Middle frontal gyrus (tissue), 1 donor: ENCODE measurements at regions not wholly inside any gene's neighbourhood (a gene's known extent, or its start where the extent isn't known, plus 50 kb on each side); places are given as distances from the start of the nearest gene placed in this dataset.
"Not testable (repeated sequence)": the region's sequence is repeated elsewhere in the genome, so short reads cannot be mapped to it uniquely, and the experiment has no call there.

Experiments
- DNase-seq: peaks from one replicate; pipeline ENCODE4 v3.0.0-alpha.2; 2015; ENCODE audit warnings: low spot score; ENCODE audit errors: extremely low spot score

GRCh38 chr16:65743558-65743957 lies 621.7 kb upstream of the CDH11 start:
- no peak for DNase-seq

DNA sequence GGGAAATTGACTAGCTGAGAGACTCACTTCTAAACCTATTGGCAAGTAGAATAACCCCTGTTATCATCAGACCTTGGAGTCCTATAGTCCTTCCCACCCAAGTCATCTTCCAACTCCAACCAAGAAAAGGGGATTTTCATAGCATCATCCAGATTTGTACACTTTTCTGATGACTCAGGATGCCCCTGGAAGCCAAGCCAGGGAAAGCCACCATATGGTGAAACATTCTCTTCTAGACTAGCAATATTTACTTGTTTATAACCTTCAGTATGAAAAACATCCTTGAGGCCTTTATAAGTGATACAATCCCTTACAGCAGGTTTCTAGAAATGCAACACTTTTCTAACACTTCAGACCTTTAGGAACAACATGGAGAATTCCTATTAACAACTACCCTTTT lies 618.8 kb upstream of the CDH11 start:
- no peak for DNase-seq

DNA sequence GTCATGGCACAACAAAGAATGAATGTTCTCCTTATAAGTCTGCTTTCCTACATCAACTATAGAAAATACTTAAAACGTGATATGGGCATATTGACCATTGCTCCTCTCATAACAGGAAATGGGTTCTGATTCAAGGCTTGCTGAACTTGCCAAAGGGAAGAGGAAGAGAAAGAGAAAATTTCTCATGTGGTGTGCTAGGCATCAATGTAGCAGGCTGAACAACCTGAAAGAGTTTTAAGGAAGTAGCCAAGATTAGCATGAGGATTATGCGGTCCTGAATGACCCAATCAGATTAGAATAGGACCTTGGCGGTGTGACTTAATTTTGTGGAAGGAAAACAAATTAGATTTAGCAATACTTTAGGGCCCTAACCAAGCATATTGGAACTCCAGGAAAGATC lies 617.7 kb upstream of the CDH11 start:
- DNase-seq = no peak

DNA sequence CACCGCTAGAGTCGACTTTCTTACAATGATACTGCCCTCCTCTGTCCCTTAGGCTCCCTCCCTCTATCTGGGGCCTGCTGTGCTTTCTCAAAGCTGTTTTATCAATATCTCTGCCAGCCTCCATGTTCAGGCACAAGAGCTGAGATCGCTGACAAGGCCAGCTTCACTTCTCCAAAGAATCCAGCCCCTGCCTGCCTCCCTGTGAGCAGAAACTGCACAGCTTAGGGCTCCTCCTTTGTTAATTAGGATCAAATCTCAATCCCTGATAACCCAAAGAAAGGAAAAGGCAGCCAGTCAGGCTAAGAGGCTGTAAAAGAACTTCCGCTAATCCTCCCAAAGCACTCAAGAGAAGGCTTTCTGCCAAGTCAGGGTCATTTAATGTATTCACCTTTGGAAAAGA lies 616.0 kb upstream of the CDH11 start:
- DNase-seq = no peak

DNA sequence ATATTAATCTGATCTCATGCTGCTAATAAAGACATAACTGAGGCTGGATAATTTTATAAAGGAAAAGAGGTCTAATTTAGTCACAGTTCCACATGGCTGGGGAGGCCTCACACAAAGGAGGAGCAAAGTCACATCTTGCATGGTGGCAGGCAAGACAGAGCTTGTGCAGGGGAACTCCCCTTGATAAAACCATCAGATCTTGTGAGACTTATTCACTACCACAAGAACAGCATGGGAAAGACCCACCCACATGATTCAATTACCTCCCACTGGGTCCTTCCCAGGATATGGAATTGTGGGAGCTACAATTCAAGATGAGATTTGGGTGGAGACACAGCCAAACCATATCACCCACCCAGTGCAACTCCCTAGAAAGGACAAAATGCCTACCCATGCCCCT lies 613.8 kb upstream of the CDH11 start:
- DNase-seq = not testable (repeated sequence)

DNA sequence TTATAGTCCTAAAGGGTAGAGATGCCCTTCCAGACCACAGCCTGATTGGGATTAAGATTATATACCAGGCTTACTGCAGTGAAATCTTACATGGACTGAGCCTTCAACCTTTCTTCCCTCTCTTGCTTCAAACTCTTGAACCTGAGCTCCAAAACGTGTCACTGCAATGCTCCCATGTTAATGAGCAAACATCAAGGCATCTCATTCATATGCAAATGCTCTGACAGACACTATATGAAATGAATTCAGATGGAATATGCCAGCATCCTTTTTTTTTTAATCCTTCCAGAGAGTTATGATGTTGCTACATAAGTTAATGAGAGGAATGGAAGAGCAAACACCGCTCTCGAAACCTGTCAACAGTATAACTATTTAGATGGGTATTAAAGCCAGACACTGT lies 611.9 kb upstream of the CDH11 start:
- no peak for DNase-seq

DNA sequence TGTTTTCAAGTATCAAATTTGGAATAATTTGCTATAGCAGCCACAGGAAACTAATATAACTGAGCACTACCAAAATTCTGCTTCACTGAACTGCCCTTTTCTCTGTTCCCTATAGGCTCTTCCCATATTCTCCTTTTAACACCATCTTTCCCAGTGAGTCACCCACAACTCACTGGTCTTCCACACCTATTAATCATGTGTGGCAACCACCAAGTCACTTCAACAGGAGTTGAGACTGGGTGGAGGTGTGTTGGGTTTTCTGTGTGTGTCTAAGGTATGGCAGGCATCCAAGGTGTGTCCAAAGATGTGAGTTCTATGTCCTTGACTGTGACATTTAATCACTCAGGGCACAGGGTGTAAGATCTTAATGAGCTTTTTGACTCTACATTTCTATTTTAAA lies 610.0 kb upstream of the CDH11 start:
- DNase-seq = no peak

DNA sequence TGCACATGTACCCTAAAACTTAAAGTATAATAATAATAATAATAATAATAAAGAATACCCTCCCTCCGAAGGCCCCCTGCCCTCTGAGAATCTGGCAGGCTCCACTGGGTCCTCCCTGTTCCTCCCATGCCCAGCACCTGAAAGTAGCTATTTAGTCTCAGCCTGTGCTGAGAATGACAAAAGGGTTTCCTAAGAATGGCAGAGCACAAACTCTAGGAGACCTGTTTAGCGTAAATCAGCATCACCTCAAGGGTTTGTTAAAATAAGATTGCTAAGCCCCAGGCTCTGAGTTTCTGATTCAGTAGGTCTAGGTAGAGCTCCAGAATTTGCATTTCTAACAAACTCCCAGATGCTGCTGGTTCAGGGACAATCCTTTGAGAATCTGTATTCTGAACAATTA lies 606.8 kb upstream of the CDH11 start:
- no peak for DNase-seq

DNA sequence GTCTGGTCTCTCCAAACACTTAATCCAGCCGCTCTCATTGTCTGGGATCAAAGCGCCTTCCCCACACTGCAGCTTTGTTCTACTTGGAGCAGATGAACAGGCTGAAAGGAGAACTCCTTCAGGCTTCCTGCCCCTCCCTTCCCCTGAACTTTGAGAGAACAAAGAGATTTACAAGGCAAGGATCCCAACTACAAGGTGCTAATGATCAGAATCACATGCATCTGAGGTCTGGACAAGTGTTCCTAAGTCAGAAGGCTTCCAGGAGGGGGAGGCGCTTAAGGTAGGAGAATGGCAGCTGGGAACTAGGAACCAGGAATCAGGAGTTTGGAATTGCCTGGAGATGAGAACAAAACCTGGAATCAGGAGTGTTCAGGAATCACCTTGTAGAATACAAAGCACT lies 606.3 kb upstream of the CDH11 start:
- DNase-seq = no peak

GRCh38 chr16:65727534-65728137 lies 605.8 kb upstream of the CDH11 start:
- no peak for DNase-seq

DNA sequence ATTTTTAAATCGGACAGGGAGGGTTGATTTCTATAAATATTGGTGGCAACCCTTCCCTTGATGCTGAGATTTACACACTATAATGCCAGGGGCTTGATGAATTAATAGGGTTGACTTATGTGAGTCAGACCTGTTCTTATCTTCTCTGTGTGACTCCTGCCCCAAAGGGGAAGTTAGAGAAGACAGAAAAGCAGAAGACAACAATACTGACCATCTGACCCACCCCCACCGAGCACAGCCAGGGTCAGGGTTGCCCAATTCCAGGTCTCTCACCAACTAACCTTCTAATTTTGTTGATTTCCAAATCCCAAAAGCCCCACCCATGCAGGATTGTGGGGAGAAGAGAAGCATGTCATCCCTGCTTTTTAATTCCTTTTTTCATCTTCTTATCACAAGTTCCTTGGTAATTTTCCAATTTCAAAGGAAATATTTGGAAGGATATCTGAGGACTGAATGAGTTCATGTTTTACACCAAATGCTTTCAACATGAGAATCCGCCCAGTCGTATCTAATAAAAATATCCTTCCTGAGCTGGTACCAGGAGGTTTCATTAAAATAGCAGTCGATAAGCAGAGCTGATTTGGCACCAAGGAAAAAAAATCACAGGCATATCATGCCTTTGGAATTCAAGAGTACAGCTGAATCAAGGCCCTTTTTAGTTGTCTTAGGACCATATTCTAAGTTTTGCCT lies 603.4 kb upstream of the CDH11 start:
- no peak for DNase-seq

DNA sequence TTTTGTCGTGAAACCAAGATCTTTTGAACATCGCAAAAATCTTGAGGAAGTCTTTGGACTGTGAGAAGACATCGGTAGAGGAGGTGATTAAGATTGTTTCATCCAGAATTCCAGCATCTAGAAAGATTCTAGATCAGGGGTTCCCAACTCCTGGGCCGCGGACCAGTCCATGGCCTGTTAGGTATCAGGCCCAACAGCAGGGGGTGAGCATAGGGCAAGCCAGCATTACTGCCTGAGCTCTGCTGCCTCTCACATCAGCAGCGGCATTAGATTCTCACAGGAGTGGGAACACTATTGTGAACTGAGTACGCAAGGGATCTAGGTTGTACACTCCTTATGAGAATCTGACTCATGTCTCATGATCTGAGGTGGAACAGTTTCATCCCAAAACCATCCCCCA lies 600.6 kb upstream of the CDH11 start:
- no peak for DNase-seq

- DNase-seq = no peak
Measured at GRCh38 chr16:65717846-65718245, 596.0 kb upstream of the CDH11 start.

DNA sequence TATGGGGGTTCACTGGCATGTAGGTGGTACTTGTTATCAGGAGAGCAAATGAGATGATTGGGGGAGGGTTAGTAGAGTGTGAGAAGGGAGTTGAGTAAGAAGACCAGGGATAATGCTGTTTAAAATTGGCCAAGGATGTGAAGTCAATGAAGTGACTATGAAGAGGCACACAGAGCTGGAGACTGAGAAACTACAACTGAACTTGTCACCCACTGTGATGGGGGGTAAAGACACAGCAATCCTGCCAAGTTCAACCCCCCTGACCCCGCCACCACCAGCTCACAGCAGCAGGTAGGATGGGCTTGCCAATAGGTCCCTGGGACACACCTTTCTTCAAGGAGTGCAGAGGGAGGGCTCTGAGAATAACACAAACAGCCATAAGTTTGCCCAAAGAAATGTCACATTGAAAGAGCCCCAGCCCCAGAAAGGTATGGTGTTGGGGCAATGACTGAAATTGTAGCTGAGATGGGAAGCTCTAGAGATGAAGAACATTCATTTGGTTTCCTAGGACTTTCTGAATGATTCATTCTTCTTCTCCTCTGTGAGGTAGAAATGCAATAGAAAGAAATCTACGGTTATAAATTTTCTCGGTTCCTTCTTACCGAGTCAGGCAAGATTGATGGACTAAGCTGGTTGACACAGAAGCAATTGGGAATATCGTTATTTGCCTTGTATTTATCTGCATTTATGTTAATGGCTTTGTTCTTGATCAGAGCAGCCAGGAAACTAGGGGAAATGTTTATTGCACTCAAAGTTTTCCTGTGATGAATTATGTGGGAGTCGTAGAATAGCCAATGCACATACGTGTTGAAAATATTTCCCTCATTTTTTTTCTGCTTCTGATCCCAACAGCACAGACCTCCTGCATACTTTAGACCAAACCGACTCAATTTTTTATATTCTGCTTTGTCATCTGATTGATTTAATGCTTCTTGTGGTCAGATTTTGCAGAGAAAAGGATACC lies 595.2 kb upstream of the CDH11 start:
- DNase-seq = no peak

DNA sequence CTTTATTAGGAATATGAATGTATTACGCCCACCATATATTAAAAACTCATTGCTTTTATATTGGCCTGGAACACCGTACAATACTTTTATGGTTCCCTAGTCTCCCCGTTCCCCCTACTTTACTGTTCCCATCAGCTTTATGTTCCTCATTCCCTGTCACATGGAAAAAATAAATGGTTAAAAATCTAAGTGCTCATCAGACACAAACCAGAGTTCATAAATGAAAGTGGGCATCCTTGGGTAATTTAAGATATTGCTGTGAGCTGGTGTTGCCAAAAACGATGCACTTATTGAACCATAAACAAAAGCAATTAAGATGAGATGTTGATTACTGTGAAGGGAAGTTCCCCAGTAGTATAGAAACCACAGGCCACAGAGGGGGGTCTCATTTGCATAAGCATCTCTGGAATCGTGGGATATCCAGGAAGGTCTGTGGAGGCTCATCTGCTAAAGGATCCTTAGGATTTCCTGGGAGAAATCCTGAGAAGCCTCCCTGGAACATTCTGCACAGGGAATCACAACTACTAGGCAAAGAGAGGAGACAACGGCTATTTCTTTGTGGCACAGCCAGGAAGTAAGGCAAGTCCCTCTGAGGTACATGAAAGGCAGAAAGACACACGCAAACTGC lies 591.4 kb upstream of the CDH11 start:
- DNase-seq = no peak

GRCh38 chr16:65710107-65710506 lies 588.2 kb upstream of the CDH11 start:
- DNase-seq = no peak

DNA sequence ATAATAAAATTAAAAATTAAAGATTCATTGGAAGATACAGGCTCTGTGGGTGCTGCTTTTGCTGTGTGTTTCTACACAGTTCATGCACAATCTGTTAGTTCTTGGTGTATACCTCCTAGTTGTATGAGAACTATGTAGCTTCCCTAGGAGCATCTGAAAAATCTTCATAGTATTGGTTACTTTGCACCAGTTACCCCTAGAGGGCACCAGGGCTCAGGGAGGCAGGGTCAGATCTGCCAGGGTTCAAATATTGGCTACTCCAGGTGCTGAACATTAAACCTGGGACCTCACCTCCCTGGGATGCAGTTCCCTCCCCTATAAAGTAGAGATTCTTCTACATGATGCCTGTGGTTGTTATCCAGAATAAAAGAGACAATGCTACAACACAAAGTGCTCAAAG lies 583.0 kb upstream of the CDH11 start:
- DNase-seq = no peak

DNA sequence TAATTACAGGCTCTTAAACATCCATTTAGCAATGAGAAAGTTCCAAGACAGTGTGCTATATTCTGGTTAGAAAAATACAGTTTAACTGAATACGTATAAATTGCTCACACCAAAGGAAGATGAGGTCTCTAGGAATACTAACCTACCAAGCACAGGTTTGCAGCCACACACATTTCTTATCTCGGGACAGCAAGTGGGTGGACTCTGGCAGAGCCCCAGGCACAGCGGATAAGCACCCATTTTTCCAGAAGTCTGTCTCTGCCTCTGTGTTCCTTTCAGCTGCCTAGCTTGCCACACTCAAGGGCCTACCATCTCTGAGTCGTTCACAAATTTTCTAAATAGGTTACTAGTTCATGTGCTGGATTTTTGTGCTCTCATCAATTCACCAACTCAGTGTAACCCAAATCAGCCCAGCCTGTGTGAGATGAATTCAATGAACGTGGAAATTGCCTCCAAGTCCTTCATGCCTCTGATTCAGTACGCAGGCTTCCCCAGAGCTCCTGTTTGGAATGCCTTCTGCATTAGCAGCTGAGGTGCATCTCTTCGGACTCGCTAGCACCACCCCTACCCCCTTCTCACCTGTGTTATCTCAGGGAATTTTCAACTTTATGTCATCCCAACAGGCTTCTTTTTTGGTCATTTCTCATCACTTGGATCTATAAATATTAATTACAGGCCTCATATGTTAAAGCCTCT lies 581.0 kb upstream of the CDH11 start:
- DNase-seq = no peak

- DNase-seq = no peak
Measured at GRCh38 chr16:65700596-65700995, 578.7 kb upstream of the CDH11 start.

- no peak for DNase-seq
Measured at GRCh38 chr16:65698791-65699321, 577.0 kb upstream of the CDH11 start.

GRCh38 chr16:65697521-65697920 lies 575.7 kb upstream of the CDH11 start:
- no peak for DNase-seq
